Heart left ventricle (tissue), 13 donors: ENCODE measurements at regions not wholly inside any gene's neighbourhood (a gene's known extent, or its start where the extent isn't known, plus 50 kb on each side); places are given as distances from the start of the nearest gene placed in this dataset.

Experiments used
- POLR2A ChIP-seq, 2 donors: fragments of 450-650 bp; IDR thresholded peaks; one replicate each; pipeline ENCODE4 v1.6.1; 2017; ENCODE audit warnings: antibody characterized with exemption in 2 of 2, mild to moderate bottlenecking in 2 of 2, moderate library complexity in 2 of 2
- TF ChIP-seq, protein P1 (sequence below), 12 donors: fragments of 200-600 bp; sonication (generic) in 4 of 12; IDR thresholded peaks; one replicate each; pipeline versions ENCODE4 v1.5.0 to v1.8.0; 2018 to 2022; ENCODE audit warnings: antibody characterized with exemption in 12 of 12, mild to moderate bottlenecking in 5 of 12
- donor health status: ischemic (EF 13 %, LVEDD 7.1; RV severe dilation, severe dysfunction).
- donor health status: DM: no; HTN: yes; CAD: no.
- donor health status: DM: no; HTN: no; CAD: no.
- donor health status: ischemic (EF 25% LVEDD 6.9; RV normal size, moderate dysfunction).
- donor health status: ischemic (EF 25% LVEDD 5.7; RV mildly dilated, moderate dysfunction).
- donor health status: ischemic (EF 35%, LVEDD 5.7; RV mildly dilated, moderate dysfunction).
- donor health status: nonischemic (EF 11% LVEDD 7.7; RV severe dilation, severe dysfunction).
- donor health status: DM: yes; HTN: yes; CAD: no.
- donor health status: PGD.
- donor health status: ischemic (EF 29% LVEDD 5.4; RV normal size, mild dysfunction).
- donor health status: nonischemic (EF 23%, LVEDD 6.1; RV moderate dilation, normal function).

DNA sequence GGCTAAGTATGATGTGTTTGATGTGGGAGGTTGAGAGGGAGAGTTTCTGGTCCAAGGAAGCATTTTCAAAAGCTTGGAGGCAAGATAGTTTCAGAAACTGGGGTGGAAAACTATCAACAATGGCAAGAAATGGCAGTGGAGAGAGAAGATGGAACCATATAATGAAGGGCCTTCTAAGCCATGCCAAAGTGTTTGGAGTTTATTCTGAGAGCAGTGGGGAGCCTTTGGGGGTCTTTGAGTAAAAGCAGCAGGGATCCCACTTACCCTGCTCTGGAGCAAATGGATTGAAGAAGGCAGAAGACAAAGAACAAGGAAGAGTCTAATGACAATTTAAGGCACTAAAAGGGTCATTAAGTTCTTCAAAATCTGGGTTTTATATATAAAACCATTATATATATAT, 538.9 kb downstream of the UTRN start:
- TF ChIP-seq, protein P1, sequence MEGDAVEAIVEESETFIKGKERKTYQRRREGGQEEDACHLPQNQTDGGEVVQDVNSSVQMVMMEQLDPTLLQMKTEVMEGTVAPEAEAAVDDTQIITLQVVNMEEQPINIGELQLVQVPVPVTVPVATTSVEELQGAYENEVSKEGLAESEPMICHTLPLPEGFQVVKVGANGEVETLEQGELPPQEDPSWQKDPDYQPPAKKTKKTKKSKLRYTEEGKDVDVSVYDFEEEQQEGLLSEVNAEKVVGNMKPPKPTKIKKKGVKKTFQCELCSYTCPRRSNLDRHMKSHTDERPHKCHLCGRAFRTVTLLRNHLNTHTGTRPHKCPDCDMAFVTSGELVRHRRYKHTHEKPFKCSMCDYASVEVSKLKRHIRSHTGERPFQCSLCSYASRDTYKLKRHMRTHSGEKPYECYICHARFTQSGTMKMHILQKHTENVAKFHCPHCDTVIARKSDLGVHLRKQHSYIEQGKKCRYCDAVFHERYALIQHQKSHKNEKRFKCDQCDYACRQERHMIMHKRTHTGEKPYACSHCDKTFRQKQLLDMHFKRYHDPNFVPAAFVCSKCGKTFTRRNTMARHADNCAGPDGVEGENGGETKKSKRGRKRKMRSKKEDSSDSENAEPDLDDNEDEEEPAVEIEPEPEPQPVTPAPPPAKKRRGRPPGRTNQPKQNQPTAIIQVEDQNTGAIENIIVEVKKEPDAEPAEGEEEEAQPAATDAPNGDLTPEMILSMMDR (IDR thresholded peaks at IDR 0.05): no peak
- TF ChIP-seq POLR2A (IDR thresholded peaks at IDR 0.05): no peak
